ENCODE measurements at regions not wholly inside any gene's neighbourhood (a gene's known extent, or its start where the extent isn't known, plus 50 kb on each side); places are given as distances from the start of the nearest gene placed in this dataset.

DNA sequence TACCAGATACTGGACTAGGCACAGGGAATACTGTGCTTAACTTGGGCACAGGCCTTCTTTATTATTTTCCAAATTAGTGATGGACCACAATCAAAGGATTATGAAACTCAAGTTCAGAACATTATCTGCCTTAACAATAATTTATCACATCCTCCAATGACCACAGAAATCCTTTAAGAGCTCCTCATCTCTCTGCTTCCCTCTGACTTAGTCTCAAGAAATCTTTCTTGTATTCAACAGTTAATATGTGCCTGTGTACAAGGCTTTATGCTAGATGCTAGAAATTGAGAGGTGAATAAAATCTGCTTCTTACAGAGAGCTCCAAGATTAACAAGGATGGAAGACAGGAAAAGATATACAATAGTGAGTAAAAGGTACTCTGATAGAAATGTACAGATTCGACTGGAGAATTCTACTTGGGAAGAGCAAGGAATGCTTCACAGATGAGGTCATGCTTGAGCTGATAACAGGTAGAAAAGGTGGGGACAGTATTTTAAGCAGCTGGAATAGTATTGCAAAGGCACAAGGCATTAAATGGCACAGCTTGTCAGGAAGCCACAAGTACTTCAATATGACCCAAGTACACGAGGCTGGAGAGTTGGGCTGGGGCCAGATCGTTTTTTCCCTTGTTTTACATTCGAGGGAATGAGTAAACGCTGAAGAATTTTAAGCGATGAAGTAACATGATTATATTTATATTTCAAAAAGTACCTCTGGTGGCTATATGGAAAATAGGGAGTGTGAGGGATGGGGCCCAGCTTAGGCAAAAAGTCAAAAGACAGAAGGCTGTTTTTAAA, 55.1 kb upstream of the ARID2 start:
- DNase-seq = no peak

DNA sequence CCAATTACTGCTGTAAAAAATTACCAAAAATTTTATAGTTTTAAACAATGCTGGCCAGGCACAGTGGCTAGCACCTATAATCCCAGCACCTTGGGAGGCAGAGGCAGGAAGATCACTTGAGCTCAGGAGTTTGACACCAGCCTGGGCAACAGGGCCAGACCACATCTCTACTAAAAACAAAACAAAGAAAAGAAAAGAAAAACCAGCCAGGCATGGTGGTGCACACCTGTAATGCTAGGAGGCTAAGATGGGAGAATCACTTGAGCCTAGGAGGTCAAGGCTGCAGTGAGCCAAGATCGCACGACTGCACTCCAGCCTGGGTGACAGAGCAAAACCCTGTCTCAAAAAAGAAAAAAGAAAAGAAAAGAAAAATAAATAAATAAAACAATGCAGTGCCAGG, 54.0 kb upstream of the ARID2 start:
- no peak for DNase-seq

All from NCI-H526 treated with DMSO at 0.1 percent for 48 hours (cell line).